ENCODE measurements at regions not wholly inside any gene's neighbourhood (a gene's known extent, or its start where the extent isn't known, plus 50 kb on each side); places are given as distances from the start of the nearest gene placed in this dataset.
"Not testable (repeated sequence)": the region's sequence is repeated elsewhere in the genome, so short reads cannot be mapped to it uniquely, and the experiment has no call there.

GRCh38 chr3:184450547-184450946, 70.7 kb downstream of the CHRD start:
- H3K4me3 ChIP-seq (ENCODE audit: low read depth, low read length), result no peak overlapping the region
- no peak for TF ChIP-seq CTCF (conservative IDR thresholded peaks at IDR 0.05; ENCODE audit: low read depth, low read length)
- no peak for DNase-seq (ENCODE audit: low read depth)

- no peak for DNase-seq (ENCODE audit: low read depth)
- H3K4me3 ChIP-seq (ENCODE audit: low read depth, low read length), result no peak overlapping the region
- TF ChIP-seq CTCF (conservative IDR thresholded peaks at IDR 0.05; ENCODE audit: low read depth, low read length), result no peak
Measured at GRCh38 chr3:184453296-184453695, 73.4 kb downstream of the CHRD start.

- no peak overlapping the region for H3K4me3 ChIP-seq (ENCODE audit: low read depth, low read length)
- no peak for TF ChIP-seq CTCF (conservative IDR thresholded peaks at IDR 0.05; ENCODE audit: low read depth, low read length)
- DNase-seq (ENCODE audit: low read depth), result no peak
Measured at GRCh38 chr3:184455991-184456390, 76.1 kb downstream of the CHRD start.

GRCh38 chr3:184456476-184456875, 76.6 kb downstream of the CHRD start:
- TF ChIP-seq CTCF (conservative IDR thresholded peaks at IDR 0.05; ENCODE audit: low read depth, low read length), result no peak
- DNase-seq (ENCODE audit: low read depth), result no peak
- no peak overlapping the region for H3K4me3 ChIP-seq (ENCODE audit: low read depth, low read length)

- DNase-seq (ENCODE audit: low read depth), result no peak
- TF ChIP-seq CTCF (conservative IDR thresholded peaks at IDR 0.05; ENCODE audit: low read depth, low read length), result no peak
- H3K4me3 ChIP-seq (ENCODE audit: low read depth, low read length), result no peak overlapping the region
Measured at GRCh38 chr3:184457329-184457728, 77.5 kb downstream of the CHRD start.

GRCh38 chr3:184457784-184458377, 78.0 kb downstream of the CHRD start:
- DNase-seq (ENCODE audit: low read depth); H3K4me3 ChIP-seq (ENCODE audit: low read depth, low read length): not testable (repeated sequence)

- DNase-seq (ENCODE audit: low read depth), result no peak
- H3K4me3 ChIP-seq (ENCODE audit: low read depth, low read length), result no peak overlapping the region
- TF ChIP-seq CTCF (conservative IDR thresholded peaks at IDR 0.05; ENCODE audit: low read depth, low read length), result no peak
Measured at GRCh38 chr3:184459355-184459754, 79.5 kb downstream of the CHRD start.

Data from epithelial cell of proximal tubule (primary cell).